PC-9 (cell line): ENCODE measurements at regions not wholly inside any gene's neighbourhood (a gene's known extent, or its start where the extent isn't known, plus 50 kb on each side); places are given as distances from the start of the nearest gene placed in this dataset.

Experiments
- BruUV-seq: library from RNA; stranded (reverse); fragments of 400-500 nt; replicated peaks from 2 replicates; lab custom pipeline; 2021; lab: Mats Ljungman, UMichigan
- CTCF ChIA-PET: fragments of 300-600 bp; sonication (Branson Sonifier 250); formaldehyde crosslinking; loops from one replicate; lab custom pipeline; 2022; ENCODE audit warnings: antibody characterized with exemption; lab: Charles Lee
- POLR2A ChIA-PET: fragments of 300-600 bp; sonication (Branson Sonifier 250); formaldehyde crosslinking; loops from one replicate; lab custom pipeline; 2022; ENCODE audit warnings: antibody characterized with exemption; ENCODE audit not compliant: unreplicated experiment; lab: Charles Lee
- DNase-seq, 2 experiments: peaks; one replicate each; pipeline versions ENCODE4 v3.0.0 to v3.0.0-alpha.2; 2015 to 2022; ENCODE audit warnings: mixed read lengths in 1 of 2
- H2AFZ ChIP-seq: fragments of 200-600 bp; sonication (generic); 2 replicates; pipeline ENCODE4 v1.8.1; 2017; ENCODE audit warnings: antibody characterized with exemption
- H3F3A ChIP-seq: fragments of 200-600 bp; sonication (generic); 2 replicates; pipeline ENCODE4 v1.8.1; 2017; ENCODE audit warnings: antibody characterized with exemption, mild to moderate bottlenecking, low read depth; ENCODE audit not compliant: insufficient read depth
- H3K27ac ChIP-seq: fragments of 200-600 bp; sonication (generic); 2 replicates; pipeline ENCODE4 v1.6.1; 2016; ENCODE audit warnings: mixed run types
- H3K27me3 ChIP-seq: fragments of 200-600 bp; sonication (generic); 2 replicates; pipeline ENCODE4 v1.6.1; 2016; ENCODE audit warnings: low read depth, mixed run types; ENCODE audit not compliant: insufficient read depth
- H3K36me3 ChIP-seq: fragments of 200-600 bp; sonication (generic); 2 replicates; pipeline ENCODE4 v1.6.1; 2016; ENCODE audit warnings: low read depth, mixed run types
- H3K4me1 ChIP-seq: fragments of 200-600 bp; sonication (generic); replicated peaks from 2 replicates; pipeline ENCODE4 v1.6.1; 2016; ENCODE audit warnings: mixed run types; ENCODE audit not compliant: insufficient read depth
- H3K4me2 ChIP-seq: fragments of 200-600 bp; sonication (generic); 2 replicates; pipeline ENCODE4 v1.6.1; 2017; ENCODE audit warnings: mixed run types
- H3K4me3 ChIP-seq: fragments of 200-600 bp; sonication (generic); 2 replicates; pipeline ENCODE4 v1.6.1; 2016; ENCODE audit warnings: mixed run types
- H3K79me2 ChIP-seq: fragments of 200-600 bp; sonication (generic); 2 replicates; pipeline ENCODE4 v1.6.1; 2017; ENCODE audit warnings: low read depth, mixed run types
- H3K9me2 ChIP-seq: fragments of 200-600 bp; sonication (generic); 2 replicates; pipeline ENCODE4 v1.8.1; 2017; ENCODE audit warnings: mild to moderate bottlenecking; ENCODE audit not compliant: insufficient read depth
- H3K9me3 ChIP-seq: fragments of 200-600 bp; sonication (generic); 2 replicates; pipeline ENCODE4 v1.8.1; 2016; ENCODE audit warnings: low read depth; ENCODE audit not compliant: insufficient read depth
- H4K20me1 ChIP-seq: fragments of 200-600 bp; sonication (generic); 2 replicates; pipeline ENCODE4 v1.8.1; 2017; ENCODE audit not compliant: insufficient read depth
- CTCF ChIP-seq: fragments of 200-600 bp; sonication (generic); conservative IDR thresholded peaks from 2 replicates; pipeline ENCODE4 v1.6.1; 2017; ENCODE audit warnings: mixed run types, antibody characterized with exemption, mild to moderate bottlenecking, moderate library complexity
- EZH2 ChIP-seq: fragments of 200-600 bp; sonication (generic); IDR thresholded peaks from 2 replicates; pipeline ENCODE4 v1.8.0; 2017; ENCODE audit warnings: antibody characterized with exemption, low read depth
- intact Hi-C: fragments of 100-400 bp; cut with micrococcal nuclease; formaldehyde crosslinking; loops from one replicate; pipeline ENCODE4 v1.10.0; 2022; ENCODE audit not compliant: unreplicated experiment

DNA sequence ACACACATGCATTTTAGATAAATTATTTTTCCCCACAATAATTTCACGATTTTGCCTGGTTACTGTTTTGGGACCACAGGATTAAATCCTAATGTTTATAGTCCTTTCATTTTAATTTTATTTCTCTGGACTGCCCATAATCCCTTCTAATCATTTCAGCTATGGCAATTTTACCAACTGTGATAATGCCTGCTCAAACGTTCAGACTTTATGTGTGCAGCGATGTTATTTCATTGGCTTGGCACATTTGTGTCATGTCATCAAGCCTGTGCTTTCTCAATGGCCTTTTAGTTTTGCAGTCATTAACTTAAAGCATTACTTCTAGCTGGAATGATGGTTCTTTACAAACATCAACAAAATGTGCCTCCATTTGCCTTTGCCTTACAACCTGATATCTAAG is 140.6 kb upstream of the HSF2 start:
- Histone ChIP-seq H3K36me3 (no peaks in the 10 kb centered on the region), H3K9me2 (peaks cover 4% of the 10 kb centered on the region), H2AFZ (no peak overlapping the region), H4K20me1 (no peaks in the 10 kb centered on the region), H3F3A (no peaks in the 10 kb centered on the region), H3K9me3 (no peaks in the 10 kb centered on the region), H3K4me1 (no peaks in the 10 kb centered on the region), H3K4me2 (no peak overlapping the region), H3K27me3 (no peaks in the 10 kb centered on the region), H3K4me3 (no peak overlapping the region), H3K27ac (no peak overlapping the region), H3K79me2 (no peaks in the 10 kb centered on the region)
- DNase-seq = no peak
- no peak for TF ChIP-seq CTCF
- no peak for TF ChIP-seq EZH2
- POLR2A ChIA-PET = no interaction called here
- no TSS peak for BruUV-seq
- intact Hi-C loops = no loop called here
- CTCF ChIA-PET = no interaction called here

GRCh38 chr6:122264557-122264956 is 134.9 kb upstream of the HSF2 start:
- Histone ChIP-seq H3K27ac (no peak overlapping the region), H3K9me2 (no peaks in the 10 kb centered on the region; the same call in none of the 2 replicates), H2AFZ (no peak overlapping the region), H3F3A (no peaks in the 10 kb centered on the region), H4K20me1 (no peaks in the 10 kb centered on the region), H3K36me3 (no peaks in the 10 kb centered on the region), H3K4me1 (no peaks in the 10 kb centered on the region), H3K27me3 (no peaks in the 10 kb centered on the region), H3K4me3 (no peak overlapping the region), H3K4me2 (no peak overlapping the region), H3K9me3 (no peaks in the 10 kb centered on the region), H3K79me2 (no peaks in the 10 kb centered on the region)
- intact Hi-C loops = no loop called here
- POLR2A ChIA-PET = no interaction called here
- BruUV-seq = no TSS peak
- no peak for DNase-seq
- TF ChIP-seq EZH2 = no peak
- no peak for TF ChIP-seq CTCF
- CTCF ChIA-PET = no interaction called here

DNA sequence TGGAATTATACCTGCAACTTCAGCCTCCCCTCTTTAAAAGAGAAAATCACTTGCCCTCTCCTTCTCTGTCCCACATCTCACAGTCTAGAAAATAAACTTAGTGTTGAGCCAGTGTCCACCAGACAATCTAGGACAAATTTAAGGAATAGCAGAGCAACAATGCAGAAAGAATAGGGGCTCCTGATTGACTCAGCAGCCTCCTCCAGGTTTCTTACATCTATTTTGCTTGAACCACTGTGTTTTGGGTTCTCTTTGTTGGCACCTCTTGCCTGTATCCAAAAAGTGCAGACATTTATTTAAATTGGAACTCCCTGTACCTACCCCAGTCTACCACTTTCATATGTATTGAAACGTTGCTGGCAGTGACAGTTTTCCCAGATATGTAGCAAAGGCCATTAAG is 133.7 kb upstream of the HSF2 start:
- TF ChIP-seq CTCF = no peak
- no peak for TF ChIP-seq EZH2
- no peaks in the 10 kb centered on the region for H3K9me3 ChIP-seq
- H3K4me3 ChIP-seq = no peak overlapping the region
- 0 out of 2 replicates have a peak overlapping the region, but pooled peaks have one; percentile 14 for H2AFZ ChIP-seq
- BruUV-seq = no TSS peak
- H3K4me1 ChIP-seq = no peaks in the 10 kb centered on the region
- ChIA-PET CTCF (no interaction called here), POLR2A (no interaction called here)
- H3K4me2 ChIP-seq = no peak overlapping the region
- H3K27ac ChIP-seq = no peak overlapping the region
- no peaks in the 10 kb centered on the region for H3F3A ChIP-seq
- no peaks in the 10 kb centered on the region for H4K20me1 ChIP-seq
- H3K27me3 ChIP-seq = no peaks in the 10 kb centered on the region
- H3K9me2 ChIP-seq = no peaks in the 10 kb centered on the region; the same call in none of the 2 replicates
- no peak for DNase-seq
- no peaks in the 10 kb centered on the region for H3K79me2 ChIP-seq
- no peaks in the 10 kb centered on the region for H3K36me3 ChIP-seq
- intact Hi-C loops = no loop called here
